ENCODE measurements at regions not wholly inside any gene's neighbourhood (a gene's known extent, or its start where the extent isn't known, plus 50 kb on each side); places are given as distances from the start of the nearest gene placed in this dataset.
A peak's percentile ranks its signal among the peaks of the same experiment; 100 is the strongest.

GRCh38 chr15:87368511-87368910, 888.0 kb downstream of the NTRK3 start:
- Histone ChIP-seq H3K27ac (ENCODE audit: poor library complexity, severe bottlenecking) (peak overlapping the region; percentile 96), H3K4me1 (ENCODE audit: insufficient read depth, poor library complexity, severe bottlenecking) (peaks cover 38% of the 10 kb centered on the region), H3K4me3 (ENCODE audit: severe bottlenecking) (no peak overlapping the region), H3K36me3 (ENCODE audit: low read depth) (no peaks in the 10 kb centered on the region), H3K27me3 (ENCODE audit: insufficient read depth, poor library complexity, severe bottlenecking) (no peaks in the 10 kb centered on the region), H3K9me3 (ENCODE audit: severe bottlenecking) (peaks cover 12% of the 10 kb centered on the region)
- no peak for TF ChIP-seq CTCF (IDR thresholded peaks at IDR 0.05; ENCODE audit: poor library complexity, severe bottlenecking)
- DNase-seq (ENCODE audit: low spot score): peak; percentile 59
- peak; percentile 42; the same call in 2 of the 3 replicates for ATAC-seq (ENCODE audit: low read depth)

GRCh38 chr15:87365186-87365585, 891.4 kb downstream of the NTRK3 start:
- ATAC-seq (ENCODE audit: low read depth) (peak; percentile 67), DNase-seq (ENCODE audit: low spot score) (no peak)

GRCh38 chr15:87362531-87362930, 894.0 kb downstream of the NTRK3 start:
- no peak for DNase-seq (ENCODE audit: low spot score)

More at GRCh38 chr15:87365186-87365585, 891.4 kb downstream of the NTRK3 start:
- no peak for TF ChIP-seq CTCF (IDR thresholded peaks at IDR 0.05; ENCODE audit: poor library complexity, severe bottlenecking)
- H3K4me1 ChIP-seq (ENCODE audit: insufficient read depth, poor library complexity, severe bottlenecking): peaks cover 46% of the 10 kb centered on the region
- H3K27ac ChIP-seq (ENCODE audit: poor library complexity, severe bottlenecking): peak overlapping the region; percentile 2
- H3K36me3 ChIP-seq (ENCODE audit: low read depth): no peaks in the 10 kb centered on the region
- peaks cover 7% of the 10 kb centered on the region for H3K9me3 ChIP-seq (ENCODE audit: severe bottlenecking)
- no peaks in the 10 kb centered on the region for H3K27me3 ChIP-seq (ENCODE audit: insufficient read depth, poor library complexity, severe bottlenecking)
- H3K4me3 ChIP-seq (ENCODE audit: severe bottlenecking): no peak overlapping the region

GRCh38 chr15:87357637-87358313, 898.8 kb downstream of the NTRK3 start:
- no peak for TF ChIP-seq CTCF (IDR thresholded peaks at IDR 0.05; ENCODE audit: poor library complexity, severe bottlenecking)
- H3K36me3 ChIP-seq (ENCODE audit: low read depth): no peaks in the 10 kb centered on the region

More at GRCh38 chr15:87362531-87362930, 894.0 kb downstream of the NTRK3 start:
- H3K36me3 ChIP-seq (ENCODE audit: low read depth): no peaks in the 10 kb centered on the region
- TF ChIP-seq CTCF (IDR thresholded peaks at IDR 0.05; ENCODE audit: poor library complexity, severe bottlenecking): no peak
- ATAC-seq (ENCODE audit: low read depth): peak; percentile 58
- no peak overlapping the region for H3K4me3 ChIP-seq (ENCODE audit: severe bottlenecking)
- H3K27ac ChIP-seq (ENCODE audit: poor library complexity, severe bottlenecking): no peak overlapping the region
- no peaks in the 10 kb centered on the region for H3K9me3 ChIP-seq (ENCODE audit: severe bottlenecking)
- H3K27me3 ChIP-seq (ENCODE audit: insufficient read depth, poor library complexity, severe bottlenecking): no peaks in the 10 kb centered on the region
- H3K4me1 ChIP-seq (ENCODE audit: insufficient read depth, poor library complexity, severe bottlenecking): peaks cover 22% of the 10 kb centered on the region

GRCh38 chr15:87355946-87356345, 900.6 kb downstream of the NTRK3 start:
- Histone ChIP-seq H3K36me3 (ENCODE audit: low read depth) (no peaks in the 10 kb centered on the region), H3K4me1 (ENCODE audit: insufficient read depth, poor library complexity, severe bottlenecking) (peaks cover 25% of the 10 kb centered on the region), H3K4me3 (ENCODE audit: severe bottlenecking) (no peak overlapping the region), H3K9me3 (ENCODE audit: severe bottlenecking) (no peaks in the 10 kb centered on the region), H3K27me3 (ENCODE audit: insufficient read depth, poor library complexity, severe bottlenecking) (no peaks in the 10 kb centered on the region), H3K27ac (ENCODE audit: poor library complexity, severe bottlenecking) (peak overlapping the region; percentile 85)
- DNase-seq (ENCODE audit: low spot score) (no peak), ATAC-seq (ENCODE audit: low read depth) (no peak)
- no peak for TF ChIP-seq CTCF (IDR thresholded peaks at IDR 0.05; ENCODE audit: poor library complexity, severe bottlenecking)

More at GRCh38 chr15:87357637-87358313, 898.8 kb downstream of the NTRK3 start:
- Histone ChIP-seq H3K4me1 (ENCODE audit: insufficient read depth, poor library complexity, severe bottlenecking) (peaks cover 33% of the 10 kb centered on the region), H3K4me3 (ENCODE audit: severe bottlenecking) (no peak overlapping the region), H3K9me3 (ENCODE audit: severe bottlenecking) (no peaks in the 10 kb centered on the region), H3K27ac (ENCODE audit: poor library complexity, severe bottlenecking) (no peak overlapping the region), H3K27me3 (ENCODE audit: insufficient read depth, poor library complexity, severe bottlenecking) (no peaks in the 10 kb centered on the region)
- ATAC-seq (ENCODE audit: low read depth) (no peak), DNase-seq (ENCODE audit: low spot score) (no peak)

Measured in RWPE2 (cell line).